ENCODE measurements at regions not wholly inside any gene's neighbourhood (a gene's known extent, or its start where the extent isn't known, plus 50 kb on each side); places are given as distances from the start of the nearest gene placed in this dataset.

- H3K9ac ChIP-seq = no peak overlapping the region
- no peaks in the 10 kb centered on the region for H3K36me3 ChIP-seq
- no peaks in the 10 kb centered on the region for H3K9me3 ChIP-seq
- no peaks in the 10 kb centered on the region for H3K27me3 ChIP-seq
- H3K4me3 ChIP-seq = no peak overlapping the region
- TF ChIP-seq Cebpa-rat (IDR thresholded peaks at IDR 0.05) = no peak
- no peak overlapping the region for H3K4me2 ChIP-seq
- H3K27ac ChIP-seq = no peak overlapping the region
- 0 out of 2 replicates have a peak, but pooled peaks cover 5% of the 10 kb centered on the region for H3K4me1 ChIP-seq
- no peaks in the 10 kb centered on the region for H4K20me1 ChIP-seq
Measured at GRCh38 chr7:132072873-132073272, 503.4 kb downstream of the PLXNA4 start.

DNA sequence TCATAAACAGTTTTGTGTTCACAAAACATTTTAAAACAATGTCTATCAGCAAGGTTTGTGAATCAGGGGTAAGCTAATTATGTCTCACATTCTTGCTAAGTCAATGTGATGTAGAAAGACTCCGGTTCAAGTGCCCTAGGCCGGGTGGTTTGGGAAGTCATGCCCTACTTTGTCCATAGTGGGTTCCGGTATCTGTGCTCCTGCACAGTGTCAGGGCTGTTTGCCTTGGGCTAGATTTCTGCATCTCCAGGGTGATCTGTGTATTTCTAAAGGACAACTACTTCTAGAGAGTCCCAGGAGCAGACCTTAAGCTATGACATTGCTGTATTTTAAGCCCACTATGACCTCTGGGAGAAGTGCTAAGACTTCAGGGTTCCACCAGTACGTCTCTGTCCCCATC, 504.1 kb downstream of the PLXNA4 start:
- Histone ChIP-seq H3K4me1 (0 out of 2 replicates have a peak, but pooled peaks cover 5% of the 10 kb centered on the region), H3K9ac (no peak overlapping the region), H3K4me3 (no peak overlapping the region), H3K9me3 (no peaks in the 10 kb centered on the region), H3K36me3 (no peaks in the 10 kb centered on the region), H3K27me3 (no peaks in the 10 kb centered on the region), H4K20me1 (no peaks in the 10 kb centered on the region), H3K27ac (no peak overlapping the region), H3K4me2 (no peak overlapping the region)
- TF ChIP-seq Cebpa-rat (IDR thresholded peaks at IDR 0.05) = no peak

- TF ChIP-seq Cebpa-rat (IDR thresholded peaks at IDR 0.05) = no peak
- Histone ChIP-seq H3K9ac (no peak overlapping the region), H4K20me1 (no peaks in the 10 kb centered on the region), H3K27me3 (no peaks in the 10 kb centered on the region), H3K36me3 (no peaks in the 10 kb centered on the region), H3K27ac (no peak overlapping the region), H3K4me3 (no peak overlapping the region), H3K4me2 (no peak overlapping the region), H3K9me3 (no peaks in the 10 kb centered on the region), H3K4me1 (no peaks in the 10 kb centered on the region)
Measured at GRCh38 chr7:132069306-132069705, 507.0 kb downstream of the PLXNA4 start.

GRCh38 chr7:132066761-132067171, 509.5 kb downstream of the PLXNA4 start:
- no peaks in the 10 kb centered on the region for H3K27me3 ChIP-seq
- H4K20me1 ChIP-seq = no peaks in the 10 kb centered on the region
- H3K9ac ChIP-seq = no peak overlapping the region
- H3K4me2 ChIP-seq = no peak overlapping the region
- no peaks in the 10 kb centered on the region for H3K9me3 ChIP-seq
- H3K36me3 ChIP-seq = no peaks in the 10 kb centered on the region
- no peaks in the 10 kb centered on the region for H3K4me1 ChIP-seq
- no peak overlapping the region for H3K4me3 ChIP-seq
- H3K27ac ChIP-seq = no peak overlapping the region
- no peak for TF ChIP-seq Cebpa-rat (IDR thresholded peaks at IDR 0.05)

DNA sequence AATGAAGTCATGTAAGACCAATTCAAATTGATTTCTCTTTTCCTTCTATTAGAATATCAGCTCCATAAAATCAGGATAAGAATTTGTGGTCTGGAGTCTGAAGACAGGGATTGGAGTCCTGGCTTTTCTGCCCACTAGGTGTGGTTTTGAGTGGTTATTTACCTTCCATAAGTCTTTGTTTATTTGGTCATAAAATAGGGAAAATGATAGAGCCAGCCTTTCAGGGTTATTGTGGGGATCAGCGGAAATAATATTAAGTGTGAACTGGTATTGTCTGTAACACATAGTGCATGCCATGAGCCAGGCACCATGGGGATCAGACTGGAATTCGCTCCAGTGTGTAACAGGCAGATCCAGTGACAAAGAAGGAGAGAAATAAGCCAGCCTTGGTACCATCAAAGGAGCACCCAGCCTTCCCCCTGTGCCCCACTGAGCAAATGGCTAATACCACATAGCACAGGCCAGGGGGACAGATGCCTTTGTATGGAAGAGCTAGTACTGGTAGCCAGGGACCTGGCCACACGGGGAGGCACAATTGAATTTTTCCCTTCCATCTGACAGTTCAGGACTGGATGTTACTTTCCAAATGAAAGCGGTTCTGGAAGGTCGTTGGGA, 509.7 kb upstream of the PODXL start:
- H3K27ac ChIP-seq = no peak overlapping the region
- H3K9me3 ChIP-seq = no peaks in the 10 kb centered on the region
- no peaks in the 10 kb centered on the region for H3K4me1 ChIP-seq
- no peak overlapping the region for H3K9ac ChIP-seq
- H3K4me2 ChIP-seq = no peak overlapping the region
- H3K27me3 ChIP-seq = no peaks in the 10 kb centered on the region
- H4K20me1 ChIP-seq = no peaks in the 10 kb centered on the region
- no peaks in the 10 kb centered on the region for H3K36me3 ChIP-seq
- H3K4me3 ChIP-seq = no peak overlapping the region
- TF ChIP-seq Cebpa-rat (IDR thresholded peaks at IDR 0.05) = no peak

- Histone ChIP-seq H4K20me1 (no peaks in the 10 kb centered on the region), H3K36me3 (no peaks in the 10 kb centered on the region), H3K4me3 (no peak overlapping the region), H3K9me3 (no peaks in the 10 kb centered on the region), H3K27me3 (no peaks in the 10 kb centered on the region), H3K9ac (no peak overlapping the region), H3K4me2 (no peak overlapping the region), H3K27ac (no peak overlapping the region), H3K4me1 (no peaks in the 10 kb centered on the region)
- no peak for TF ChIP-seq Cebpa-rat (IDR thresholded peaks at IDR 0.05)
Measured at GRCh38 chr7:132065193-132065988, 509.0 kb upstream of the PODXL start.

DNA sequence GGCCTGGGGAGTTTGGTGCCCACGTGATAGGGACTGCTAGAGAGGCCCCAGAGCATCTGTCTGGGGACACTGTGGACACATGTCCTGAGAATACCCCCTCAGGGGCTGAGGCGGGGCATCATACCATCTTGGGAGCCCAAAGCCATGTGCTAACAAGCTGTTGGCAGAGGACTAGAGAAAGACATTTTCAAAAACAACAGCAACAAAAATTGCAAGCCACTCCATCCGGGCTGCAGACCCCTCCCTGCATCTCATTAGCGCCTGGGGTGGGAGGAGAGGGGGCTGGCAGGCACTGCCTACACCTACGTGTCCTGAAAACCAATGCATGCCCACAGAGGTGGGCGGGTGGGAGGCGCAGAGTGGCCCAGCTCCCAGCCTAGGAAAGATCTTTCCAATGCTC, 507.4 kb upstream of the PODXL start:
- Histone ChIP-seq H3K27ac (no peak overlapping the region), H3K4me2 (no peak overlapping the region), H3K9ac (no peak overlapping the region), H3K9me3 (no peaks in the 10 kb centered on the region), H3K27me3 (no peaks in the 10 kb centered on the region), H3K36me3 (no peaks in the 10 kb centered on the region), H3K4me1 (no peaks in the 10 kb centered on the region), H3K4me3 (no peak overlapping the region), H4K20me1 (no peaks in the 10 kb centered on the region)
- TF ChIP-seq Cebpa-rat (IDR thresholded peaks at IDR 0.05) = no peak

GRCh38 chr7:132061937-132062336, 505.5 kb upstream of the PODXL start:
- Histone ChIP-seq H3K4me1 (no peaks in the 10 kb centered on the region), H3K9me3 (peaks cover 16% of the 10 kb centered on the region), H3K9ac (no peak overlapping the region), H3K4me3 (no peak overlapping the region), H4K20me1 (no peaks in the 10 kb centered on the region), H3K4me2 (no peak overlapping the region), H3K27ac (no peak overlapping the region), H3K36me3 (no peaks in the 10 kb centered on the region), H3K27me3 (no peaks in the 10 kb centered on the region)
- no peak for TF ChIP-seq Cebpa-rat (IDR thresholded peaks at IDR 0.05)

- no peak for TF ChIP-seq Cebpa-rat (IDR thresholded peaks at IDR 0.05)
- H3K9ac ChIP-seq = no peak overlapping the region
- H3K36me3 ChIP-seq = no peaks in the 10 kb centered on the region
- no peak overlapping the region for H3K4me2 ChIP-seq
- no peaks in the 10 kb centered on the region for H3K4me1 ChIP-seq
- H3K9me3 ChIP-seq = peaks cover 19% of the 10 kb centered on the region
- H3K27me3 ChIP-seq = no peaks in the 10 kb centered on the region
- no peaks in the 10 kb centered on the region for H4K20me1 ChIP-seq
- H3K27ac ChIP-seq = no peak overlapping the region
- H3K4me3 ChIP-seq = no peak overlapping the region
Measured at GRCh38 chr7:132059141-132059540, 502.7 kb upstream of the PODXL start.

GRCh38 chr7:132055336-132056120, 499.1 kb upstream of the PODXL start:
- Histone ChIP-seq H3K9ac (no peak overlapping the region), H3K4me3 (no peak overlapping the region), H4K20me1 (no peaks in the 10 kb centered on the region), H3K36me3 (no peaks in the 10 kb centered on the region), H3K9me3 (peaks cover 19% of the 10 kb centered on the region), H3K27me3 (no peaks in the 10 kb centered on the region), H3K27ac (no peak overlapping the region), H3K4me2 (no peak overlapping the region), H3K4me1 (no peaks in the 10 kb centered on the region)
- TF ChIP-seq Cebpa-rat (IDR thresholded peaks at IDR 0.05) = no peak

All from BLaER1 (cell line).